Esophagus squamous epithelium (tissue), 5 donors: ENCODE measurements at regions not wholly inside any gene's neighbourhood (a gene's known extent, or its start where the extent isn't known, plus 50 kb on each side); places are given as distances from the start of the nearest gene placed in this dataset.
"Not testable (repeated sequence)": the region's sequence is repeated elsewhere in the genome, so short reads cannot be mapped to it uniquely, and the experiment has no call there.

Experiments
- DNase-seq: peaks from one replicate; lab custom pipeline; 2025; lab: John Stamatoyannopoulos, UW
- H3K27ac ChIP-seq, 4 donors: fragments of 200-600 bp; sonication (generic); one replicate each; pipeline ENCODE4 v1.5.1; 2016 to 2019; ENCODE audit warnings: mild to moderate bottlenecking in 1 of 4
- H3K27me3 ChIP-seq, 4 donors: fragments of 200-600 bp; sonication (generic); 1 replicate in 3 of 4; 2 replicates in 1 of 4; pipeline versions ENCODE4 v1.5.1 to v1.6.0; 2017 to 2021; ENCODE audit warnings: antibody characterized with exemption in 1 of 4
- H3K36me3 ChIP-seq, 3 donors: fragments of 200-600 bp; sonication (generic); one replicate each; pipeline ENCODE4 v1.5.1; 2016 to 2019
- H3K4me1 ChIP-seq, 3 donors: fragments of 200-600 bp; sonication (generic); one replicate each; pipeline ENCODE4 v1.5.1; 2017 to 2019
- H3K4me3 ChIP-seq, 4 donors: fragments of 200-600 bp; sonication (generic); 1 replicate in 3 of 4; 2 replicates in 1 of 4; pipeline ENCODE4 v1.5.1; 2016 to 2019; ENCODE audit warnings: mild to moderate bottlenecking in 2 of 4, moderate library complexity in 1 of 4
- H3K9me3 ChIP-seq, 3 donors: fragments of 200-600 bp; sonication (generic); one replicate each; pipeline ENCODE4 v1.5.1; 2016 to 2019
- CTCF ChIP-seq, 6 experiments: fragments of 450-650 bp in 4 of 6; fragments of 200-600 bp in 2 of 6; sonication (generic) in 2 of 6; IDR thresholded peaks; one replicate each; pipeline ENCODE4 v1.5.1; 2016 to 2019; ENCODE audit warnings: antibody characterized with exemption in 6 of 6, mild to moderate bottlenecking in 4 of 6, moderate library complexity in 4 of 6
- POLR2A ChIP-seq, 4 donors: fragments of 450-650 bp; IDR thresholded peaks; one replicate each; pipeline ENCODE4 v1.6.1; 2017; ENCODE audit warnings: antibody characterized with exemption in 4 of 4, mild to moderate bottlenecking in 4 of 4, moderate library complexity in 3 of 4
- WGBS, 2 donors: methylation state at CpG; one replicate each; pipeline ENCODE4 v1.1.5; 2018; 5-methylcytosine and 5-hydroxymethylcytosine counted together
- intact Hi-C: fragments of 100-400 bp; cut with DNase I; formaldehyde crosslinking; loops from one replicate; pipeline ENCODE4 v1.15.0; 2022
- donor health status: DM: yes; HTN: yes; CAD: no.

GRCh38 chr2:64276417-64277095, 132.3 kb upstream of the PELI1 start:
- H3K9me3 ChIP-seq, result no peaks in the 10 kb centered on the region
- intact Hi-C loops, result no loop called here
- WGBS, 2 donors, result 90 to 100% methylated on average over 2 to 3 of the region's 3 CpGs

GRCh38 chr2:64277101-64277849, 133.1 kb upstream of the PELI1 start:
- 47 to 64% methylated on average over 4 to 8 of the region's 9 CpGs for WGBS, 2 donors
- no peaks in the 10 kb centered on the region for H3K36me3 ChIP-seq
- H3K27me3 ChIP-seq, result no peaks in the 10 kb centered on the region
- intact Hi-C loops, result no loop called here
- no peak for TF ChIP-seq POLR2A (IDR thresholded peaks at IDR 0.05)
- no peak for TF ChIP-seq CTCF (IDR thresholded peaks at IDR 0.05)
- peaks cover 23 to 46% (median 30%) of the 10 kb centered on the region in 3 donors for H3K4me1 ChIP-seq
- H3K9me3 ChIP-seq, result no peaks in the 10 kb centered on the region
- H3K4me3 ChIP-seq, result no peak overlapping the region
- DNase-seq, result no peak
- peak overlapping the region; percentile 41 to 80 (median 76) for H3K27ac ChIP-seq

More at GRCh38 chr2:64276417-64277095, 132.3 kb upstream of the PELI1 start:
- Histone ChIP-seq H3K4me1 (peaks cover 23 to 49% (median 30%) of the 10 kb centered on the region in 3 donors), H3K27ac (peak overlapping the region; percentile 41 to 80 (median 76)), H3K27me3 (no peaks in the 10 kb centered on the region), H3K36me3 (no peaks in the 10 kb centered on the region), H3K4me3 (no peak overlapping the region)
- DNase-seq, result no peak
- TF ChIP-seq CTCF (IDR thresholded peaks at IDR 0.05) (no peak), POLR2A (IDR thresholded peaks at IDR 0.05) (no peak)

GRCh38 chr2:64280812-64281211, 136.6 kb upstream of the PELI1 start:
- H3K36me3 ChIP-seq, H3K4me3 ChIP-seq, H3K27me3 ChIP-seq, DNase-seq, intact Hi-C loops, H3K27ac ChIP-seq, H3K9me3 ChIP-seq: not testable (repeated sequence)
- H3K4me1 ChIP-seq, result peaks cover 7 to 34% (median 8%) of the 10 kb centered on the region in 3 donors
- 80 to 100% methylated on average over 1 of the region's 2 CpGs for WGBS, 2 donors

GRCh38 chr2:64283006-64283570, 138.9 kb upstream of the PELI1 start:
- WGBS, 2 donors, result 89 to 97% methylated on average over 5 of the region's 5 CpGs
- intact Hi-C loops, result no loop called here
- Histone ChIP-seq H3K4me1 (peaks cover 0 to 18% (median 3%) of the 10 kb centered on the region in 3 donors), H3K4me3 (peak overlapping the region in 1 of 4 donors; percentile 34), H3K27ac (peak overlapping the region in 1 of 4 donors; percentile 60), H3K36me3 (no peaks in the 10 kb centered on the region), H3K27me3 (no peaks in the 10 kb centered on the region), H3K9me3 (no peaks in the 10 kb centered on the region)
- no peak for DNase-seq
- TF ChIP-seq CTCF (IDR thresholded peaks at IDR 0.05), result no peak
- no peak for TF ChIP-seq POLR2A (IDR thresholded peaks at IDR 0.05)

GRCh38 chr2:64283641-64284361, 139.6 kb upstream of the PELI1 start:
- TF ChIP-seq CTCF (IDR thresholded peaks at IDR 0.05) (no peak), POLR2A (IDR thresholded peaks at IDR 0.05) (no peak)
- H3K4me1 ChIP-seq, result peaks cover 0 to 18% (median 3%) of the 10 kb centered on the region in 3 donors
- H3K36me3 ChIP-seq, result no peaks in the 10 kb centered on the region
- DNase-seq, result no peak
- peak overlapping the region in 2 of 4 donors; percentile 36 to 60 for H3K27ac ChIP-seq
- H3K4me3 ChIP-seq, result peak overlapping the region in 1 of 4 donors; percentile 34
- 47 to 75% methylated on average over 15 of the region's 15 CpGs for WGBS, 2 donors
- H3K9me3 ChIP-seq, result no peaks in the 10 kb centered on the region
- intact Hi-C loops, result no loop called here
- no peaks in the 10 kb centered on the region for H3K27me3 ChIP-seq
